ENCODE measurements at regions not wholly inside any gene's neighbourhood (a gene's known extent, or its start where the extent isn't known, plus 50 kb on each side); places are given as distances from the start of the nearest gene placed in this dataset.
"Not testable (repeated sequence)": the region's sequence is repeated elsewhere in the genome, so short reads cannot be mapped to it uniquely, and the experiment has no call there.

DNA sequence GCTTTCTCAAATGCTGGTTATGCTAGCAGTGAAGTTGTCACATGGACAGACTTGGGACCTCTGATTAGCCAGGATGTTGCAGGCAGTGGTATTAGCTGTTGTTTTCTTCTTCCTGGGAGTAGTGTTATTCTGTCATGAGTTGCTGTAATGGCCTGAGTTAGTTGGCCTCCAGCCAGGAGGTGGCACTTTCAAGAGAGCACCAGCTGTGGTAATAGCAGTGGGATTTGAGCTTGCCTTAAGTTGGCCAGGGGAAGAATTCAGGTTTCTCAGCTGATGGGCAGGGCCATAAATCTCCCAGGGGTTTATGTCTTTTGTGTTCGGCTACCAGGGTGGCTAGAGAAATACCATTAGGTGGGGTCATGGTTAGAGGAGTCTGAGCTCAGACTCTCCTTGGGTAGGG lies 132.6 kb downstream of the GLUD2 start:
- no peak for DNase-seq

DNA sequence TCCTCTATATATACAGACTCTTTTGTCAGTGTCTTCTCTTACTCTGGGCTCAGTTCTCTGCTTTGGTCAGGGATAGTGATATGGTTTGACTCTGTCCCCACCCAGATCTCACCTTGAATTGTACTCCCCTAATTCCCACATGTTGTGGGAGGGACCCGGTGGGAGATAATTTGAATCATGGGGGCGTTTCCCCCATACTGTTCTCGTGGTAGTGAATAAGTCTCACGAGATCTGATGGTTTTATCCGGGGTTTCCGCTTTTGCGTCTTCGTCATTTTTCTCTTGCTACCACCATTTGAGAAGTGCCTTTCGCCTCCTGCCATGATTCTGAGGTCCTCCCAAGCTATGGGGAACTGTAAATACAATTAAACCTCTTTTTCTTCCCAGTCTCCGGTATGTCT lies 144.4 kb downstream of the GLUD2 start:
- DNase-seq: no peak

DNA sequence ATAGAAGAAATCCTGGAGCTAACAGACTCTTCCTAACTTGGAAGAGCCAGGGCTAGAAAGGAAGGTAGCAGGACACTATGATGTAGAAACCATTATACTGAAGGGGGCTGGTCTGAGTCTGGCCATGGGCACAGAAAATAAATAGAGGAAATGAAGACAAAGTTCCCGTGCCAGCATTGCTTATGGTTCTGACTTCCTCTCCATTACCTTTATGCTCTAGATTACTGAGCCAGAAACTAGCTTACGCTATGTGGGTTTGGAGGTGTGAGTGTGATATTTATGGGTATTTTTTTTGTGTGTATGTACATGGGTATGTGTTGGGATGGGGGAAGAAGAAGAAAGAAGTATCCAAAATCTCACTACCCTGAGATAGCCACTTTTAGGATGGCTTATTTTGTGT lies 148.3 kb downstream of the GLUD2 start:
- DNase-seq: no peak

GRCh38 chrX:121196872-121197444 lies 149.5 kb downstream of the GLUD2 start:
- not testable (repeated sequence) for DNase-seq

DNA sequence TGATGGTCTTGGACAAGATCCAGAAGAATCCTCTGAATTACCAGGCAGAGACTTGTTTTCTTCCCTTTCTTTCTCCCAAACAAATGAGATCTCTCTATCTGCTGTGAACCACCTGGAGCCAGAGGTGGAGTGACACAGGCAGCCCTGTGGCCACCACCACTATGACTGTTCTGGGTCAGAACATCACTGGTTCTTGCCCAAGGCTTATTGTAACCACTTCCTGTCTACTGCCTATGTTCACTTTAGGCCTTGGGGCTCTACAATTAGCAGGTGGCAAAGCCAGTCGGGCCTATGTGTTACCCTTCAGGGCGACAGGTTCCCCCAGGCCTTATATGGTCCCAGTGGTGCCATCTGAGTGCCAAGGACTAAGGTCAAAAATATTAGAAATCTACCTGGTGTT lies 161.2 kb downstream of the GLUD2 start:
- no peak for DNase-seq

DNA sequence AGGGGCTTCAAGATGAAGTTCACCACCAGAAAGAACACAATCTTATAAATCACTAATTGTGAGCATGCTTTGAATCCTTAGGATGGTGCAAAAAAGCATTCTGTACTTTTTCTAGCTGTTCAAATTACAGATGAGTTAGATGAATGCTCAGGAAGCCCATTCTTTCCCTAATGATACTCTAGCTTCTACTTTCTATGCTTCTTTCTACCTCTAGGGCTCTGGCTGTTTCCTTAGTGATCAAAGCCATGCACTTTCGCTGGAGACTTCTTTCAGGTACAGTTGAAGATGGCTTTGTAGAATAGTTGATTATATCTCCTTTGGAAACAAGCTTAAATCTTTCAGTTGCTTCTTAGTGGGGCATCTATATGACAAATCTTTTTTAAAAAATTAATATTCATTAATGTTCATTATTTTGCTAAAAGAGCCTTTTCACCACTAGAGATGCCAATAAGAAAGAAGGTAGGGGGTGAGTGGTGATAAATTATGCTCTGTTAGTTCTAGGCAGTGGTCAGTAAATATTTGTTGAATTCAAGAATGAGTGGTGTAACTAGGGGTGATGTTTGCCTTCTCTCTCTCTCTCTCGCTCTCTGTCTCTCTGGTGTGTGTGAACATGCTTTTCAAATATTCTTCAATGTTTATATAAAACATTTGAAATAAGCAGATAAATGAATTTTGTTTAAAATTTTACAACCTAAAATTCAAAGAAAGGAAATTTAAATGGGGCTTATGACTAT lies 169.4 kb downstream of the GLUD2 start:
- no peak for DNase-seq

DNA sequence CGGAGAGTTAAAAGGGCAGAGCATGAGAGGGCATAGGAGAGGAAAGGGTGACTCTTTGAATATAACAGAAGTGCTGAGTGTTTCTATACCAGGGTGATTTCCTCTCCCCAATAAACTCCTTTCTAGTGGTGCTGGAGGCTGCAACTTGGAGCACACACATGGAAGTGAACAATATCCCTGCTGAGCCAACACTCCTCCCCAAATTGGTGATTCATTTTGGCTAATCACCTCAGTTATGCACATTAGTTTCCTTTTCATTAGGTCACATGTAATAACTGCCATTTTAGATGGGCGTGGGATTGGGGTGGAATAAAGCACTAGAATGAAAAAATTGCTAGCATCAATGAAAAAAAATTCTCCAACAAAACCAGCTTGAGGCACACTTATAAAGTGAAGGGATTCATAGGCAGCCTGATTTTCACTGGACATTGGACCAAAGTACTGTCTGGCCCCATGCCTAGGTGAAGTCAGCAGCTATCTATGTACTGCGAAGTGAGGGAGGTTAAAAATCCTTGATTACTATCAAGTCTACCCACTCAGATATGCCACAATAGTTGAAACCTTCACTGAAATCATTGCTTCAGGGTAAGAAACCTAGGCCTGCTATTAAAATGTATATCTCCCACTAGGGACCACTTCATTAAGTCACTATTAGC lies 174.0 kb downstream of the GLUD2 start:
- no peak for DNase-seq

GRCh38 chrX:121227888-121228287 lies 180.5 kb downstream of the GLUD2 start:
- DNase-seq: no peak

GRCh38 chrX:121231566-121232358 lies 184.4 kb downstream of the GLUD2 start:
- no peak for DNase-seq

- DNase-seq: no peak
Measured at GRCh38 chrX:121236040-121236439, 188.6 kb downstream of the GLUD2 start.

- no peak for DNase-seq
Measured at GRCh38 chrX:121238093-121238492, 190.7 kb downstream of the GLUD2 start.

- DNase-seq: no peak
Measured at GRCh38 chrX:121244511-121244910, 197.1 kb downstream of the GLUD2 start.

DNA sequence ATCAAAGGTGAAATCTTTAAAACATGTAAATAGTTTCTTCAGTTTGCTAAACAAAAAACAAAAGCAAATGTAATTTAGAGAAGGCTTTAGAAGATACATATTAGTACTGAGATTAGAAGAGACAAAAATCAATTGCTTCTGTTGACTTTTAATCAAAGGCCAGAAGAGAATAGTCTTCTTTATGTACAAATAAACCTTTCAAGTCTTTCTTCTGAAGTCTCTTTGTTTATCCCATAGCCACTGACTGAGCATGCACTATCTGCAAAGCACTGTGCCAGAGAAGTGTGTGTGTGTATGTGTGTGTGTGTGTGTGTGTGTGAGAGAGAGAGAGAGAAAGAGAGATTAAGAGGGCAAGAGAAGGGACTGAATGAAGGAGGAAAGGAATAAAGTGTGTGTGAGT lies 198.4 kb downstream of the GLUD2 start:
- no peak for DNase-seq

DNA sequence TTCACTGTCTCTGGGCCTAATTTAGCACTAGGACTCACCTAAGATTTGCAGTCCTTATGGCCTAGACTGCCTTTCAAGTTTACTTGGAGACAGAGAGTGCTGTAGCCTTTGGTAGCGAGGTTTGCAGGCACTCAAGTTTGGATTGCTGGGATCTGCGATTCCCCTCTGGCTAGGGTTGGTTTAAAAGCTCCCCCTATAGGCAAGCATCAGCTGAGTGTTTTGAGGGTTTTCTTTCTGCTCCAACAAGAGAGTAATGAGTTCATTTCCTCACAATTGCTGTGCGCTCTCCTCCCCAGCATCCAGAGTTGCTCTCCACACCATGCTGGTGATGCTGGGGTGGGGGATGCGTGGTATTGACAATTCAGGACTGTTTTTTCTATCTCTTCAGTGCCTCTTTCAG lies 206.9 kb downstream of the GLUD2 start:
- DNase-seq: no peak

- no peak for DNase-seq
Measured at GRCh38 chrX:121256647-121257046, 209.2 kb downstream of the GLUD2 start.

DNA sequence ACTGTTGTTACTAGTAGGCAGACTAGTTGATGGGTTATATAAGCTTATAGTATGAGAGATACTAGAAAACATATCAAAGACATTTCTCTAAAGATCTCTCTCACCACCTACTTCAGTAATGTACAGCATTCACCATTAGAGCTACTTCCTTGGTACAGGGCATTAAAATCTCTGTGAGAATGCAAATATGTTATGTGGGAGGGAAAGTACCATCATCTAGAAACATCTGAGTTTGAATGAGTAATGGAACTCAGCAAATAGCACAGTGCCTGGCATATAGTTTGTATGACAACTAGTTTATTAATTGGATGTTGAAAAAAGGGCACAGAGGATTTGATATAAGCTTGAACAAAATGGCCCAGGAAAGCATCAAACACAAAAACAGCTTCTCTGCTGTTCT lies 211.1 kb downstream of the GLUD2 start:
- DNase-seq: no peak

DNA sequence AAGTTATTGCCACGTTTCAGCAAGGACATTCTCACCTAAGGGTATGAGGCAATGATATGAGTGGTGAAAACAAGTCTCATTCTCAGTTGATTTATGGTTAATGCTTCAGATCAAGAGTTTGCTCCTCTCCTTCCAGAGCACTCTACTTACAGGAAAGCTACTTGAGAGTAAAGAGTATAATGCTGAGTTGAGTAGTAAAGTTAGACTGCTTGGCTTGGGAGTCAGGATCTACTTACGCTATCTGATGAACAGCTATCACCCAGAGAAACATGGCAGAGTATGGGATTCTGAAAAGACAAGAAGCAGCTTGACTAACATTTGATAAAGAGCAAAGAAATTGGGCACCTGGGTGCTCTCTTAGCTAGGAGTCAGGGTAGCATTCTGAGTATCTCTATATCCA lies 211.8 kb downstream of the GLUD2 start:
- no peak for DNase-seq

DNA sequence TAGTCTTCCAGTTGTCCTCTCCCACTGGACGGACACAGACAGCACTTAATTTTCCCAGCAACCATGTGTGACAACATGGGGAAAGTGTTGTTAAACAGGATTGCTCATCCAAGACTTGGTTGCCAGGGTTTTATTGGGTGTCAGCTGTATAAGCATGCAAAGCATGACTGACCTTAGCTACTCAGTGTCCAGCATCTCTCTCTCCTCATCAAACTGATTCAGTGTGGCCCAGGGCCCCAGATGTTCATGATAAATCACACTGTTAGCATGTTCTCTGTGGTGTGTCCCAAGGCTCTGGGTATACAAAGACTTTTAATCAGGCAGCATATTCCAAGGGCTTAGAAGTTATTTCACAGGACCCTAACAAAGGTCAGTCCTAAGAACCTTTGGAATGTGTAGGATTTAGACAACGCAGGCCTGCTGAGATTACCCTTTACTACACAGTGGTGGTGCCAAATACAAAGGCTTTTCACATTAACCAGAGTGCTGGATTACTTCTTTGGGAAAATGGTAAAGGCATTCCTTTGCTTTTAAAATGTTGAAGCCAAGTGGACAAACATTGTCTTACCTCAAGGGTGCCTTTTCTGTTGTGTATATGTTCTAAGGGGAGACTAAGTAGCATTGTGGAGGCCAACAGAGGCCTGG lies 213.3 kb downstream of the GLUD2 start:
- DNase-seq: no peak

- DNase-seq: no peak
Measured at GRCh38 chrX:121283921-121284320, 236.5 kb downstream of the GLUD2 start.

GRCh38 chrX:121298499-121298898 lies 251.1 kb downstream of the GLUD2 start:
- DNase-seq: no peak

DNA sequence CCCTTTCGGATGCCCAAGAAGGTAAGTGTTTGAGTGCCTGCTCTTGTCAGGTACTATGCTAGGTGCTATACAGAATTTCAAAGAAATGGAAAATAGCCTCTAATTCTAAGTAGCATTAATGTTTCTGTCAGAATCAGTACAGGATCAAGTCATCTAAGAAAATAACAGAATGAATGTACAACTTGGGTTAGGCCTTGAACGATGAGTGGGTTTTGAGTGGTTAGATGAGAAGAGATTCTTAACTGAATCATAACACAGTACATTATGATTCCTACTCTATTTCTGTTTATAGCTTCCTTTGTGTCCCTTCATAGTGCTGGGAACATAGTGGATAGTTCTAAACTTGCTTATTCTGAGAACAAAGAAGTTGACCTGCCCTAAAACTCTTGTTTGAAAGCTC lies 253.9 kb downstream of the GLUD2 start:
- no peak for DNase-seq

GRCh38 chrX:121301822-121302221 lies 254.4 kb downstream of the GLUD2 start:
- no peak for DNase-seq

GRCh38 chrX:121307449-121307848 lies 260.0 kb downstream of the GLUD2 start:
- no peak for DNase-seq

All from activated CD4-positive, alpha-beta T cell treated with anti-CD3 and anti-CD28 coated beads, Interleukin-2, amount 50 U/mL, for 4 hours (primary cell).